KOPT-K1 (cell line): ENCODE measurements at regions not wholly inside any gene's neighbourhood (a gene's known extent, or its start where the extent isn't known, plus 50 kb on each side); places are given as distances from the start of the nearest gene placed in this dataset.
"Not testable (repeated sequence)": the region's sequence is repeated elsewhere in the genome, so short reads cannot be mapped to it uniquely, and the experiment has no call there.

Source experiments
- H3K27ac ChIP-seq: fragments of 200-600 bp; sonication (generic); 2 replicates; pipeline ENCODE4 v1.5.1; 2016; ENCODE audit warnings: antibody characterized with exemption, mild to moderate bottlenecking, low read depth, low read length; ENCODE audit not compliant: poor library complexity, severe bottlenecking
- H3K36me3 ChIP-seq: fragments of 200-600 bp; sonication (generic); 2 replicates; pipeline ENCODE4 v1.5.1; 2017; ENCODE audit warnings: antibody characterized with exemption, mild to moderate bottlenecking, low read length, moderate library complexity; ENCODE audit not compliant: insufficient read depth
- H3K9me3 ChIP-seq: fragments of 200-600 bp; sonication (generic); 2 replicates; pipeline ENCODE4 v1.5.1; 2017; ENCODE audit warnings: antibody characterized with exemption, low read length, mild to moderate bottlenecking; ENCODE audit not compliant: insufficient read depth, poor library complexity, severe bottlenecking

- Histone ChIP-seq H3K9me3 (no peaks in the 10 kb centered on the region), H3K36me3 (no peaks in the 10 kb centered on the region), H3K27ac (peak overlapping the region; percentile 93)
Observed at GRCh38 chr6:144349690-144350527, 64.8 kb downstream of the UTRN start.

- no peaks in the 10 kb centered on the region for H3K9me3 ChIP-seq
- peak overlapping the region; percentile 93 for H3K27ac ChIP-seq
- no peaks in the 10 kb centered on the region for H3K36me3 ChIP-seq
Observed at GRCh38 chr6:144350528-144350880, 65.4 kb downstream of the UTRN start.

GRCh38 chr6:144351379-144352127, 66.4 kb downstream of the UTRN start:
- H3K27ac ChIP-seq, result peak overlapping the region; percentile 93
- H3K9me3 ChIP-seq, result no peaks in the 10 kb centered on the region
- H3K36me3 ChIP-seq, result no peaks in the 10 kb centered on the region

GRCh38 chr6:144352331-144352730, 67.2 kb downstream of the UTRN start:
- no peaks in the 10 kb centered on the region for H3K36me3 ChIP-seq
- H3K9me3 ChIP-seq, result no peaks in the 10 kb centered on the region
- H3K27ac ChIP-seq, result peak overlapping the region; percentile 93

- Histone ChIP-seq H3K27ac (peak overlapping the region; percentile 22), H3K9me3 (no peaks in the 10 kb centered on the region), H3K36me3 (no peaks in the 10 kb centered on the region)
Observed at GRCh38 chr6:144353871-144354314, 68.8 kb downstream of the UTRN start.

- no peaks in the 10 kb centered on the region for H3K9me3 ChIP-seq
- no peak overlapping the region for H3K27ac ChIP-seq
Observed at GRCh38 chr6:144359783-144360182, 74.6 kb downstream of the UTRN start.

GRCh38 chr6:144360401-144360800, 75.3 kb downstream of the UTRN start:
- Histone ChIP-seq H3K36me3 (no peaks in the 10 kb centered on the region), H3K9me3 (no peaks in the 10 kb centered on the region), H3K27ac (no peak overlapping the region)

More at GRCh38 chr6:144359783-144360182, 74.6 kb downstream of the UTRN start:
- H3K36me3 ChIP-seq, result no peaks in the 10 kb centered on the region

GRCh38 chr6:144361016-144361415, 75.9 kb downstream of the UTRN start:
- no peaks in the 10 kb centered on the region for H3K9me3 ChIP-seq
- H3K36me3 ChIP-seq, result no peaks in the 10 kb centered on the region
- no peak overlapping the region for H3K27ac ChIP-seq

GRCh38 chr6:144362042-144363018, 77.2 kb downstream of the UTRN start:
- Histone ChIP-seq H3K9me3 (no peaks in the 10 kb centered on the region), H3K27ac (no peak overlapping the region), H3K36me3 (no peaks in the 10 kb centered on the region)

GRCh38 chr6:144364208-144364720, 79.1 kb downstream of the UTRN start:
- Histone ChIP-seq H3K9me3 (peaks cover 2% of the 10 kb centered on the region), H3K27ac (no peak overlapping the region), H3K36me3 (no peaks in the 10 kb centered on the region)

- Histone ChIP-seq H3K27ac (no peak overlapping the region), H3K36me3 (no peaks in the 10 kb centered on the region), H3K9me3 (peaks cover 7% of the 10 kb centered on the region)
Observed at GRCh38 chr6:144364782-144365181, 79.6 kb downstream of the UTRN start.

GRCh38 chr6:144365271-144365670, 80.1 kb downstream of the UTRN start:
- H3K36me3 ChIP-seq, result no peaks in the 10 kb centered on the region
- H3K27ac ChIP-seq, result no peak overlapping the region
- peaks cover 11% of the 10 kb centered on the region for H3K9me3 ChIP-seq

GRCh38 chr6:144369696-144370095, 84.6 kb downstream of the UTRN start:
- not testable (repeated sequence) for H3K27ac ChIP-seq, H3K36me3 ChIP-seq
- H3K9me3 ChIP-seq, result peaks cover 13% of the 10 kb centered on the region

GRCh38 chr6:144372116-144372515, 87.0 kb downstream of the UTRN start:
- Histone ChIP-seq H3K27ac (no peak overlapping the region), H3K9me3 (peaks cover 13% of the 10 kb centered on the region), H3K36me3 (no peaks in the 10 kb centered on the region)
